HG03097 (cell line): ENCODE measurements at regions not wholly inside any gene's neighbourhood (a gene's known extent, or its start where the extent isn't known, plus 50 kb on each side); places are given as distances from the start of the nearest gene placed in this dataset.
"Not testable (repeated sequence)": the region's sequence is repeated elsewhere in the genome, so short reads cannot be mapped to it uniquely, and the experiment has no call there.

Experiments used
- ATAC-seq: cut with Tn5 transposase; IDR thresholded peaks from one replicate; pipeline ENCODE4 v1.9.1; 2021; ENCODE audit not compliant: unreplicated experiment, low FRiP score

- no peak for ATAC-seq
These were observed 97.1 kb downstream of the PLPPR4 start for GRCh38 chr1:99361406-99361805.

GRCh38 chr1:99363531-99363930 lies 99.2 kb downstream of the PLPPR4 start:
- no peak for ATAC-seq

- ATAC-seq: no peak
These were observed 100.8 kb downstream of the PLPPR4 start for GRCh38 chr1:99365141-99365540.

- ATAC-seq: no peak
These were observed 101.3 kb downstream of the PLPPR4 start for GRCh38 chr1:99365545-99365944.

- no peak for ATAC-seq
These were observed 104.9 kb downstream of the PLPPR4 start for GRCh38 chr1:99369154-99369553.

GRCh38 chr1:99370476-99370875 lies 106.2 kb downstream of the PLPPR4 start:
- no peak for ATAC-seq

- ATAC-seq: no peak
These were observed 107.1 kb downstream of the PLPPR4 start for GRCh38 chr1:99371413-99371812.

GRCh38 chr1:99374109-99374508 lies 109.8 kb downstream of the PLPPR4 start:
- ATAC-seq: no peak

GRCh38 chr1:99374693-99375092 lies 110.4 kb downstream of the PLPPR4 start:
- ATAC-seq: not testable (repeated sequence)

GRCh38 chr1:99384021-99384420 lies 119.7 kb downstream of the PLPPR4 start:
- ATAC-seq: no peak

- ATAC-seq: no peak
These were observed 121.6 kb downstream of the PLPPR4 start for GRCh38 chr1:99385852-99386251.

GRCh38 chr1:99396389-99396788 lies 132.1 kb downstream of the PLPPR4 start:
- no peak for ATAC-seq

- no peak for ATAC-seq
These were observed 132.7 kb downstream of the PLPPR4 start for GRCh38 chr1:99397029-99397428.

- no peak for ATAC-seq
These were observed 133.6 kb downstream of the PLPPR4 start for GRCh38 chr1:99397863-99398262.

GRCh38 chr1:99401556-99401955 lies 137.3 kb downstream of the PLPPR4 start:
- ATAC-seq: not testable (repeated sequence)

- not testable (repeated sequence) for ATAC-seq
These were observed 140.1 kb downstream of the PLPPR4 start for GRCh38 chr1:99404399-99404798.

- ATAC-seq: not testable (repeated sequence)
These were observed 141.0 kb downstream of the PLPPR4 start for GRCh38 chr1:99405325-99405724.

- no peak for ATAC-seq
These were observed 142.7 kb downstream of the PLPPR4 start for GRCh38 chr1:99407018-99407417.

GRCh38 chr1:99424087-99424486 lies 159.8 kb downstream of the PLPPR4 start:
- no peak for ATAC-seq

- no peak for ATAC-seq
These were observed 165.5 kb downstream of the PLPPR4 start for GRCh38 chr1:99429754-99430153.

GRCh38 chr1:99438656-99439230 lies 174.5 kb downstream of the PLPPR4 start:
- ATAC-seq: no peak

GRCh38 chr1:99439433-99440075 lies 175.3 kb downstream of the PLPPR4 start:
- ATAC-seq: no peak
